SK-N-SH (cell line): ENCODE measurements at regions not wholly inside any gene's neighbourhood (a gene's known extent, or its start where the extent isn't known, plus 50 kb on each side); places are given as distances from the start of the nearest gene placed in this dataset.

ENCODE experiments used
- CTCF ChIA-PET: fragments of 300-600, 350-600 bp; formaldehyde crosslinking; extraction: SDS; loops from one replicate; lab custom pipeline; 2021; lab: Yijun Ruan, JAX
- POLR2A ChIA-PET: fragments of 350-600 bp; sonication (Branson Sonifier 250); formaldehyde crosslinking; extraction: SDS; loops from one replicate; lab custom pipeline; 2020; ENCODE audit warnings: antibody characterized with exemption, inconsistent platforms; lab: Yijun Ruan, JAX
- DNase-seq: peaks from one replicate; pipeline ENCODE4 v3.0.0; 2012
- H2AFZ ChIP-seq: fragments of 200-600 bp; sonication (generic); 2 replicates; pipeline ENCODE4 v1.8.1; 2016; ENCODE audit warnings: antibody characterized with exemption, mild to moderate bottlenecking, low read depth
- H3F3A ChIP-seq: fragments of 200-600 bp; sonication (generic); replicated peaks from 2 replicates; pipeline ENCODE3; 2016; ENCODE audit warnings: antibody characterized with exemption, mild to moderate bottlenecking; ENCODE audit not compliant: insufficient read depth
- H3K27ac ChIP-seq, 2 experiments: fragments of 200-500 bp in 1 of 2; fragments of 200-600 bp in 1 of 2; sonication (Bioruptor generic) in 1 of 2; sonication (generic), shearing (Covaris generic) in 1 of 2; 2 replicates each; pipeline versions ENCODE4 v1.5.1 to v1.6.1; 2014 to 2016; ENCODE audit warnings: low read depth in 2 of 2, inconsistent platforms in 1 of 2, low read length in 1 of 2, mild to moderate bottlenecking in 1 of 2, mixed read lengths in 1 of 2
- H3K27me3 ChIP-seq: fragments of 200-600 bp; sonication (generic), shearing (Covaris generic); 2 replicates; pipeline ENCODE4 v1.6.1; 2016; ENCODE audit warnings: mixed run types; ENCODE audit not compliant: insufficient read depth
- H3K36me3 ChIP-seq, 2 experiments: fragments of 200-500 bp in 1 of 2; fragments of 200-600 bp in 1 of 2; sonication (Bioruptor generic) in 1 of 2; sonication (generic) in 1 of 2; replicated peaks in 1 of 2; 2 replicates each; pipeline versions ENCODE3 to v1.5.1; 2014 to 2016; ENCODE audit warnings: low read length in 1 of 2, mild to moderate bottlenecking in 1 of 2; ENCODE audit not compliant: insufficient read depth in 2 of 2, control insufficient read depth in 1 of 2
- H3K4me1 ChIP-seq, 2 experiments: fragments of 200-500 bp in 1 of 2; fragments of 200-600 bp in 1 of 2; sonication (Bioruptor generic) in 1 of 2; sonication (generic), shearing (Covaris generic) in 1 of 2; 2 replicates each; pipeline versions ENCODE4 v1.5.1 to v1.6.1; 2014 to 2016; ENCODE audit warnings: low read depth in 1 of 2, low read length in 1 of 2, mixed run types in 1 of 2; ENCODE audit not compliant: insufficient read depth in 2 of 2, control insufficient read depth in 1 of 2
- H3K4me2 ChIP-seq: fragments of 200-600 bp; sonication (generic), shearing (Covaris generic); 2 replicates; pipeline ENCODE4 v1.6.1; 2017; ENCODE audit warnings: mixed run types
- H3K4me3 ChIP-seq, 2 experiments: fragments of 200-500 bp in 1 of 2; fragments of 200-600 bp in 1 of 2; sonication (Bioruptor generic) in 1 of 2; sonication (generic), shearing (Covaris generic) in 1 of 2; 2 replicates each; pipeline versions ENCODE4 v1.5.1 to v1.8.1; 2014 to 2016; ENCODE audit warnings: low read depth in 2 of 2, inconsistent platforms in 1 of 2, low read length in 1 of 2, mild to moderate bottlenecking in 1 of 2, mixed read lengths in 1 of 2, moderate library complexity in 1 of 2
- H3K79me2 ChIP-seq: fragments of 200-600 bp; sonication (generic); 2 replicates; pipeline ENCODE4 v1.8.1; 2017; ENCODE audit warnings: mild to moderate bottlenecking; ENCODE audit not compliant: insufficient read depth
- H3K9ac ChIP-seq: fragments of 200-600 bp; sonication (generic); 2 replicates; pipeline ENCODE4 v1.6.1; 2017; ENCODE audit warnings: mixed run types
- H3K9me2 ChIP-seq: fragments of 200-600 bp; sonication (generic); 2 replicates; pipeline ENCODE4 v1.6.1; 2017; ENCODE audit warnings: mixed run types
- H3K9me3 ChIP-seq: fragments of 200-600 bp; sonication (generic); 2 replicates; pipeline ENCODE4 v1.6.1; 2017; ENCODE audit warnings: mixed run types, mild to moderate bottlenecking, moderate library complexity
- H4K20me1 ChIP-seq: fragments of 200-600 bp; sonication (generic); 2 replicates; pipeline ENCODE4 v1.6.1; 2017; ENCODE audit warnings: mild to moderate bottlenecking, mixed run types; ENCODE audit not compliant: insufficient read depth
- EZH2phosphoT487 ChIP-seq: fragments of 200-600 bp; sonication (generic); IDR thresholded peaks from 2 replicates; pipeline ENCODE4 v1.6.1; 2017; ENCODE audit warnings: low read depth, mixed run types, mild to moderate bottlenecking, antibody characterized with exemption, moderate library complexity, borderline replicate concordance
- FOSL2 ChIP-seq: IDR thresholded peaks from 2 replicates; pipeline ENCODE4 v1.4.0; 2012; ENCODE audit warnings: low read depth, mild to moderate bottlenecking, moderate library complexity, borderline replicate concordance
- FOXJ3 ChIP-seq: sonication (generic); formaldehyde crosslinking; IDR thresholded peaks from 2 replicates; pipeline ENCODE4 v1.5.1; 2020; ENCODE audit warnings: mild to moderate bottlenecking, missing genetic modification reagents
- GABPA ChIP-seq: IDR thresholded peaks from 2 replicates; pipeline ENCODE4 v1.4.0; 2012; ENCODE audit warnings: low read depth, mild to moderate bottlenecking
- GATA2 ChIP-seq: sonication (generic); formaldehyde crosslinking; IDR thresholded peaks from 2 replicates; pipeline ENCODE4 v1.5.0; 2020; ENCODE audit warnings: mild to moderate bottlenecking, missing genetic modification reagents
- MAX ChIP-seq: IDR thresholded peaks from 2 replicates; pipeline ENCODE4 v1.4.0; 2012; ENCODE audit warnings: low read depth
- MEF2A ChIP-seq: IDR thresholded peaks from 2 replicates; pipeline ENCODE4 v1.4.0; 2012; ENCODE audit warnings: low read depth, borderline replicate concordance
- MXI1 ChIP-seq: IDR thresholded peaks from 2 replicates; pipeline ENCODE4 v1.6.1; 2012; ENCODE audit warnings: mild to moderate bottlenecking, low read depth, low read length, improper control_type of control experiment
- NFIC ChIP-seq: IDR thresholded peaks from 2 replicates; pipeline ENCODE4 v1.4.0; 2012; ENCODE audit warnings: borderline replicate concordance
- SIN3A ChIP-seq: IDR thresholded peaks from 2 replicates; pipeline ENCODE4 v1.6.1; 2012; ENCODE audit warnings: low read depth, mild to moderate bottlenecking, low read length, moderate library complexity, borderline replicate concordance
- WGBS: methylation state at CpG from one replicate; pipeline ENCODE4 v1.1.6; 2017; ENCODE audit warnings: low lambda C conversion rate; 5-methylcytosine and 5-hydroxymethylcytosine counted together
- TF ChIP-seq, protein P1 (sequence below): IDR thresholded peaks from 2 replicates; pipeline ENCODE4; 2012
- TF ChIP-seq, protein P2 (sequence below): fragments of 150-350 bp; IDR thresholded peaks from 2 replicates; pipeline ENCODE4 v1.6.1; 2016; ENCODE audit warnings: mild to moderate bottlenecking, low read depth, low read length
- TF ChIP-seq, protein P3 (sequence below): fragments of 200-600 bp; sonication (generic); IDR thresholded peaks from 2 replicates; pipeline ENCODE4 v1.6.1; 2017; ENCODE audit warnings: antibody characterized with exemption, mild to moderate bottlenecking, moderate library complexity

GRCh38 chr3:119091936-119092677 lies 53.9 kb upstream of the TEX55 start:
- no peak overlapping the region for H2AFZ ChIP-seq
- no peaks in the 10 kb centered on the region for H3K79me2 ChIP-seq
- no peaks in the 10 kb centered on the region for H3F3A ChIP-seq
- no peak overlapping the region for H3K9ac ChIP-seq
- H4K20me1 ChIP-seq, result no peaks in the 10 kb centered on the region
- H3K36me3 ChIP-seq, result no peaks in the 10 kb centered on the region
- POLR2A ChIA-PET, result no interaction called here
- DNase-seq, result no peak
- H3K9me3 ChIP-seq, result no peaks in the 10 kb centered on the region
- CTCF ChIA-PET, result interaction anchor here (4.8 to 13.4 kb wide), 2 partner anchors 57 to 212 kb away, joined by 34 to 521 read pairs; partner anchors contain the start of gene IGSF11
- TF ChIP-seq, protein P1, sequence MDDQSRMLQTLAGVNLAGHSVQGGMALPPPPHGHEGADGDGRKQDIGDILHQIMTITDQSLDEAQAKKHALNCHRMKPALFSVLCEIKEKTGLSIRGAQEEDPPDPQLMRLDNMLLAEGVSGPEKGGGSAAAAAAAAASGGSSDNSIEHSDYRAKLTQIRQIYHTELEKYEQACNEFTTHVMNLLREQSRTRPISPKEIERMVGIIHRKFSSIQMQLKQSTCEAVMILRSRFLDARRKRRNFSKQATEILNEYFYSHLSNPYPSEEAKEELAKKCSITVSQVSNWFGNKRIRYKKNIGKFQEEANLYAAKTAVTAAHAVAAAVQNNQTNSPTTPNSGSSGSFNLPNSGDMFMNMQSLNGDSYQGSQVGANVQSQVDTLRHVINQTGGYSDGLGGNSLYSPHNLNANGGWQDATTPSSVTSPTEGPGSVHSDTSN, result no peak
- TF ChIP-seq MXI1 (no peak), SIN3A (no peak), EZH2phosphoT487 (no peak), NFIC (no peak), MAX (no peak)
- TF ChIP-seq, protein P2, sequence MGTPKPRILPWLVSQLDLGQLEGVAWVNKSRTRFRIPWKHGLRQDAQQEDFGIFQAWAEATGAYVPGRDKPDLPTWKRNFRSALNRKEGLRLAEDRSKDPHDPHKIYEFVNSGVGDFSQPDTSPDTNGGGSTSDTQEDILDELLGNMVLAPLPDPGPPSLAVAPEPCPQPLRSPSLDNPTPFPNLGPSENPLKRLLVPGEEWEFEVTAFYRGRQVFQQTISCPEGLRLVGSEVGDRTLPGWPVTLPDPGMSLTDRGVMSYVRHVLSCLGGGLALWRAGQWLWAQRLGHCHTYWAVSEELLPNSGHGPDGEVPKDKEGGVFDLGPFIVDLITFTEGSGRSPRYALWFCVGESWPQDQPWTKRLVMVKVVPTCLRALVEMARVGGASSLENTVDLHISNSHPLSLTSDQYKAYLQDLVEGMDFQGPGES, result no peak
- no peak overlapping the region for H3K4me3 ChIP-seq
- H3K4me1 ChIP-seq, result no peaks in the 10 kb centered on the region
- H3K27me3 ChIP-seq, result no peaks in the 10 kb centered on the region
- no peak overlapping the region for H3K27ac ChIP-seq
- peaks cover 8% of the 10 kb centered on the region; the same call in 1 of the 2 replicates for H3K9me2 ChIP-seq
- H3K4me2 ChIP-seq, result no peak overlapping the region
- WGBS, result 64% methylated on average over 11 of the region's 11 CpGs

DNA sequence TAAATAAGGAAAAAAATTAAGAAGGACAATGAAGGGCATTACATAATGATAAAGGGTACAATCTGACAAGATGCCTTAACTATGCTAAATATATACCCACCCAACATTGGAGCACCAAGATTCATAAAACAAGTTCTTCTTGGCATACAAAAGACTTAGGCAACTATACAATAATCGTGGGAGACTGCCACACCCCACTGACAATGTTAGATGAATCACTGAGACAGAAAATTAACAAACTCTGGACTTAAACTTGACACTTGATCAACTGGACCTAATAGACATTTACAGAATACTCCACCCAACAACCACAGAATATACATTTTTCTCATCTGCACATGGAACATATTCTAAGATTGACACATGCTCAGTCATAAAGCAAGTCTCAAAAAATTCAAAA lies 53.2 kb upstream of the IGSF11 start:
- CTCF ChIA-PET, result interaction anchor here (1.0 to 13.4 kb wide), 2 partner anchors 53 to 207 kb away, joined by 5 to 521 read pairs; partner anchors contain the start of gene IGSF11
- Histone ChIP-seq H4K20me1 (no peaks in the 10 kb centered on the region), H3K4me1 (no peaks in the 10 kb centered on the region; a peak in 1 of 4 replicates), H3K27me3 (no peaks in the 10 kb centered on the region), H3K4me3 (no peak overlapping the region), H3K9ac (no peak overlapping the region), H2AFZ (no peak overlapping the region), H3K9me3 (no peaks in the 10 kb centered on the region), H3K9me2 (peaks cover 8% of the 10 kb centered on the region; the same call in 1 of the 2 replicates), H3K27ac (no peak overlapping the region), H3K4me2 (no peak overlapping the region), H3F3A (no peaks in the 10 kb centered on the region), H3K79me2 (no peaks in the 10 kb centered on the region), H3K36me3 (no peaks in the 10 kb centered on the region)
- POLR2A ChIA-PET, result no interaction called here
- TF ChIP-seq FOSL2 (no peak), MEF2A (no peak), GABPA (no peak), GATA2 (CRISPR knock-in tag) (no peak), FOXJ3 (CRISPR knock-in tag) (no peak)
- TF ChIP-seq, protein P3, sequence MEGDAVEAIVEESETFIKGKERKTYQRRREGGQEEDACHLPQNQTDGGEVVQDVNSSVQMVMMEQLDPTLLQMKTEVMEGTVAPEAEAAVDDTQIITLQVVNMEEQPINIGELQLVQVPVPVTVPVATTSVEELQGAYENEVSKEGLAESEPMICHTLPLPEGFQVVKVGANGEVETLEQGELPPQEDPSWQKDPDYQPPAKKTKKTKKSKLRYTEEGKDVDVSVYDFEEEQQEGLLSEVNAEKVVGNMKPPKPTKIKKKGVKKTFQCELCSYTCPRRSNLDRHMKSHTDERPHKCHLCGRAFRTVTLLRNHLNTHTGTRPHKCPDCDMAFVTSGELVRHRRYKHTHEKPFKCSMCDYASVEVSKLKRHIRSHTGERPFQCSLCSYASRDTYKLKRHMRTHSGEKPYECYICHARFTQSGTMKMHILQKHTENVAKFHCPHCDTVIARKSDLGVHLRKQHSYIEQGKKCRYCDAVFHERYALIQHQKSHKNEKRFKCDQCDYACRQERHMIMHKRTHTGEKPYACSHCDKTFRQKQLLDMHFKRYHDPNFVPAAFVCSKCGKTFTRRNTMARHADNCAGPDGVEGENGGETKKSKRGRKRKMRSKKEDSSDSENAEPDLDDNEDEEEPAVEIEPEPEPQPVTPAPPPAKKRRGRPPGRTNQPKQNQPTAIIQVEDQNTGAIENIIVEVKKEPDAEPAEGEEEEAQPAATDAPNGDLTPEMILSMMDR, result no peak
- WGBS, result 9% methylated on average over 1 of the region's 1 CpG
- no peak for DNase-seq
